ENCODE measurements at regions not wholly inside any gene's neighbourhood (a gene's known extent, or its start where the extent isn't known, plus 50 kb on each side); places are given as distances from the start of the nearest gene placed in this dataset.

DNA sequence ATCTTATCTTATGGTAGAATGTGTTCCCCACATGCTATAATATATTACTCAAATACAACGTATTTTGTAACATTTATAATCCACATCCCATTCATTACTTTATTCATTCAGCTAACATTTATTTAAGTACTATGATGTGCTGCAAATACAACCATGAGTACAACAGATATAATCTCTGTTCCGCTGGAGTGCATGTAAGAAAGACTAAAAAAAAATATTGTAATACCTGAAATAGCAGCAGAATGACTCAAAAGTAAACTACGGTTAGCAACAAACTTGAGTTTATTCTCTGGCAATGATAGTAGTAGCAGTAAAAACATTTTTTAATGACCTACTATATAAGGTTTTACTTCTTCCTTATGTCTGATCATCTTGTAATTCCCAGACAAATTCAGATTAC lies 1776.3 kb downstream of the STIM2 start:
- no peaks in the 10 kb centered on the region for H3K27me3 ChIP-seq (replicated peaks; ENCODE audit: insufficient read depth)
- H3K9me2 ChIP-seq (ENCODE audit: insufficient read depth): no peaks in the 10 kb centered on the region
- H3K9ac ChIP-seq: no peak overlapping the region
- no peak overlapping the region for H3K27ac ChIP-seq
- DNase-seq: no peak
- no peaks in the 10 kb centered on the region for H3K79me2 ChIP-seq (ENCODE audit: insufficient read depth)
- no peak overlapping the region for H2AFZ ChIP-seq
- 36 to 43% methylated on average over 3 of the region's 3 CpGs for WGBS, 2 experiments (ENCODE audit: low coverage in 1 of 2, low lambda C conversion rate in 2 of 2, missing lambda C conversion rate in 2 of 2)
- in situ Hi-C loops (cut with MboI): no loop called here
- H3K4me1 ChIP-seq (ENCODE audit: insufficient read depth): no peaks in the 10 kb centered on the region
- no peaks in the 10 kb centered on the region for H3K9me3 ChIP-seq (ENCODE audit: low read depth)
- no peaks in the 10 kb centered on the region for H3K36me3 ChIP-seq (ENCODE audit: low read depth)
- H3K4me3 ChIP-seq: no peak overlapping the region
- no peak for TF ChIP-seq EZH2phosphoT487 (IDR thresholded peaks at IDR 0.05; ENCODE audit: insufficient read depth, low read depth)
- no peak for TF ChIP-seq EZH2 (IDR thresholded peaks at IDR 0.05; ENCODE audit: insufficient read depth, poor library complexity, severe bottlenecking)
- no peak overlapping the region for H3K4me2 ChIP-seq (ENCODE audit: unreplicated experiment)
- no peaks in the 10 kb centered on the region for H4K20me1 ChIP-seq (ENCODE audit: insufficient read depth)
- no peaks in the 10 kb centered on the region for H3F3A ChIP-seq (ENCODE audit: insufficient read depth)

DNA sequence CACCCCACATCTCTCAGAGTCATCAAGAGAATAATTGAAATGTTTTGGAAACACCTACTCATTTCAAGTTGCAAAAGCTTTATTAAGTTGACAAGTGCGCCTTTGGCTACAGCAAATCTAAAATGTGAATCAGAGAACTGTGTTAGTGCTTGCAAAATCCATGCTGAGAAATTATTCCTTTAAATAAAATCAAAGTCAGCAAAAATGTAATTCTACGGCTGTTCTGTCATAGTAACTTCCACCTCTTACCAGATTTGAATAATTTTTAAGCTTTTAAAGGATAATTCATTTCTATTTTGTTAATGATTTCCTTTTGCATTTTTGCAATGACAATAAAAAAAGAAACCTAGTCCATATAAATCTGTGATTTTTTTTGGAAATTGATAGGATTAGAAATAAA lies 1779.1 kb downstream of the STIM2 start:
- Histone ChIP-seq H3K9me2 (ENCODE audit: insufficient read depth) (no peaks in the 10 kb centered on the region), H3K9ac (no peak overlapping the region), H3K27me3 (replicated peaks; ENCODE audit: insufficient read depth) (no peaks in the 10 kb centered on the region), H2AFZ (no peak overlapping the region), H3K4me2 (ENCODE audit: unreplicated experiment) (no peak overlapping the region), H3K79me2 (ENCODE audit: insufficient read depth) (no peaks in the 10 kb centered on the region), H3K4me1 (ENCODE audit: insufficient read depth) (no peaks in the 10 kb centered on the region), H3K9me3 (ENCODE audit: low read depth) (no peaks in the 10 kb centered on the region), H4K20me1 (ENCODE audit: insufficient read depth) (no peaks in the 10 kb centered on the region), H3K36me3 (ENCODE audit: low read depth) (no peaks in the 10 kb centered on the region), H3K27ac (no peak overlapping the region), H3K4me3 (no peak overlapping the region), H3F3A (ENCODE audit: insufficient read depth) (no peaks in the 10 kb centered on the region)
- DNase-seq: peak; percentile 30
- 19 to 29% methylated on average over 2 of the region's 2 CpGs for WGBS, 2 experiments (ENCODE audit: low coverage in 1 of 2, low lambda C conversion rate in 2 of 2, missing lambda C conversion rate in 2 of 2)
- TF ChIP-seq EZH2 (IDR thresholded peaks at IDR 0.05; ENCODE audit: insufficient read depth, poor library complexity, severe bottlenecking) (no peak), EZH2phosphoT487 (IDR thresholded peaks at IDR 0.05; ENCODE audit: insufficient read depth, low read depth) (no peak)
- in situ Hi-C loops (cut with MboI): no loop called here

DNA sequence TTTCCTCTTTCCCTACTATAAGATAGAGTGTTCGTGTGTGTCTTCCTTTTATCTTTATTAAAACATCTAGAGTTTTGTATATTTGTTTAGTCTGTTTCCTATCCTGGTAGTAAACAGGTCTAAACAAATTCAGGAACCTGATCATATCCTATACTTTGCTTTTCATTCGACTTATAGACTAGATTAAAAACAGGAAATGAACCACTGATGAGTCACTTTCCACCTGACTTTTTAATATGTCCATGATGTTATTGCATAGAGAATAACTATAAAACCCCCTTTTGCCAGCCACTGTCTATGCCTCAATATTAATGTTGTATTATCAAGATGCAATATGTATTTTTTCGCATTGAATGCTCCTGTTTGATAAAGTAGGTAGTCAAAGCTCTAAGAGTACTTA lies 1794.0 kb downstream of the STIM2 start:
- Histone ChIP-seq H3K9ac (no peak overlapping the region), H3K9me3 (ENCODE audit: low read depth) (no peaks in the 10 kb centered on the region), H3K9me2 (ENCODE audit: insufficient read depth) (0 out of 2 replicates have a peak, but pooled peaks cover 4% of the 10 kb centered on the region), H3K27me3 (replicated peaks; ENCODE audit: insufficient read depth) (no peaks in the 10 kb centered on the region), H2AFZ (no peak overlapping the region), H3K36me3 (ENCODE audit: low read depth) (no peaks in the 10 kb centered on the region), H3K4me2 (ENCODE audit: unreplicated experiment) (no peak overlapping the region), H4K20me1 (ENCODE audit: insufficient read depth) (no peaks in the 10 kb centered on the region), H3K4me1 (ENCODE audit: insufficient read depth) (no peaks in the 10 kb centered on the region), H3K27ac (no peak overlapping the region), H3K4me3 (no peak overlapping the region), H3F3A (ENCODE audit: insufficient read depth) (no peaks in the 10 kb centered on the region), H3K79me2 (ENCODE audit: insufficient read depth) (no peaks in the 10 kb centered on the region)
- DNase-seq: no peak
- 16 to 18% methylated on average over 3 of the region's 3 CpGs for WGBS, 2 experiments (ENCODE audit: low coverage in 1 of 2, low lambda C conversion rate in 2 of 2, missing lambda C conversion rate in 2 of 2)
- in situ Hi-C loops (cut with MboI): no loop called here
- TF ChIP-seq EZH2 (IDR thresholded peaks at IDR 0.05; ENCODE audit: insufficient read depth, poor library complexity, severe bottlenecking): no peak
- TF ChIP-seq EZH2phosphoT487 (IDR thresholded peaks at IDR 0.05; ENCODE audit: insufficient read depth, low read depth): no peak

DNA sequence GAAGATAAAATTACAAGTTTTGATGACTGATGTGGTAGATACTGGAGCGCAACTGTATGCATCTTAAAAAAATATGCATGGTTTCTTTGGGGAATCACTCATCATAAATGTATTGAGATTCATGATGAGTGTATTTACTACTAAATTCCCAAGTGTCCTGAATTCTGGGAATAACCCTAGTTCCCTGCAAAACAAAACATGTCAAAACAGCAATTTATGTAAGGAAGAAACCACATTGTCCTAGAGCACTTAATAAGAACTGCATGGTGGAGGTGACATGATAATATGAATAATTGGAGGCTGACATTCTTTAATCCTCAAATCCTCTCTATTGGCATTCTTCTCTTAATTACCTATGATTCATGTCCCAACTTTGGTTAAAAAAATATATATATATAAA lies 1804.7 kb downstream of the STIM2 start:
- Histone ChIP-seq H3K27me3 (replicated peaks; ENCODE audit: insufficient read depth) (no peaks in the 10 kb centered on the region), H3K4me2 (ENCODE audit: unreplicated experiment) (no peak overlapping the region), H3K9me3 (ENCODE audit: low read depth) (no peaks in the 10 kb centered on the region), H3K9me2 (ENCODE audit: insufficient read depth) (no peaks in the 10 kb centered on the region), H3K79me2 (ENCODE audit: insufficient read depth) (no peaks in the 10 kb centered on the region), H3K27ac (no peak overlapping the region), H3K36me3 (ENCODE audit: low read depth) (no peaks in the 10 kb centered on the region), H3K4me1 (ENCODE audit: insufficient read depth) (no peaks in the 10 kb centered on the region), H2AFZ (no peak overlapping the region), H3K4me3 (no peak overlapping the region), H3F3A (ENCODE audit: insufficient read depth) (no peaks in the 10 kb centered on the region), H3K9ac (no peak overlapping the region), H4K20me1 (ENCODE audit: insufficient read depth) (no peaks in the 10 kb centered on the region)
- DNase-seq: no peak
- in situ Hi-C loops (cut with MboI): no loop called here
- WGBS, 2 experiments (ENCODE audit: low coverage in 1 of 2, low lambda C conversion rate in 2 of 2, missing lambda C conversion rate in 2 of 2): 3 to 9% methylated on average over 1 of the region's 1 CpG
- TF ChIP-seq EZH2 (IDR thresholded peaks at IDR 0.05; ENCODE audit: insufficient read depth, poor library complexity, severe bottlenecking) (no peak), EZH2phosphoT487 (IDR thresholded peaks at IDR 0.05; ENCODE audit: insufficient read depth, low read depth) (no peak)

DNA sequence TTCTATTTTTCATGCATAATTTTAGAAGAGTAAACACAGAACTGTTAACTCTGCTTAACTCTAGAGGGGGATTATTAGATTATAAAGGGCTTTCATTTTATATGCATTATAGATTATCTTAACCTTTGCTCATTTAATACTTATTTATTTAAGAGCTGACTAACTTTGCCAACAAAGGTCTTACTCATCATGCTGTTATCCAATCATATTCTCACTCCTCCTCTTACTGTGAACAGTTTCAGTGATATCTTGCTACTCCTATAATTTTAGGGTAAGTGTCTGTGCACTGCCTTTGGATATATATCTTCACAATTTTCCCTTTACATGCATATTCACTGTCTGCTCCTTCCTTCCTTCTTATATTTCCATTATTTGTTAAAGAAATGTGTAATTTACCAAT lies 1814.9 kb downstream of the STIM2 start:
- H3K79me2 ChIP-seq (ENCODE audit: insufficient read depth): no peaks in the 10 kb centered on the region
- no peak overlapping the region for H3K4me2 ChIP-seq (ENCODE audit: unreplicated experiment)
- no peaks in the 10 kb centered on the region for H3K9me2 ChIP-seq (ENCODE audit: insufficient read depth)
- no peaks in the 10 kb centered on the region for H3K36me3 ChIP-seq (ENCODE audit: low read depth)
- H3K4me3 ChIP-seq: no peak overlapping the region
- H3F3A ChIP-seq (ENCODE audit: insufficient read depth): no peaks in the 10 kb centered on the region
- peak; percentile 34 for DNase-seq
- no peak overlapping the region for H3K9ac ChIP-seq
- TF ChIP-seq EZH2phosphoT487 (IDR thresholded peaks at IDR 0.05; ENCODE audit: insufficient read depth, low read depth): no peak
- no peak for TF ChIP-seq EZH2 (IDR thresholded peaks at IDR 0.05; ENCODE audit: insufficient read depth, poor library complexity, severe bottlenecking)
- no peaks in the 10 kb centered on the region for H4K20me1 ChIP-seq (ENCODE audit: insufficient read depth)
- H3K4me1 ChIP-seq (ENCODE audit: insufficient read depth): no peaks in the 10 kb centered on the region
- in situ Hi-C loops (cut with MboI): no loop called here
- no peaks in the 10 kb centered on the region for H3K27me3 ChIP-seq (replicated peaks; ENCODE audit: insufficient read depth)
- H3K27ac ChIP-seq: no peak overlapping the region
- H3K9me3 ChIP-seq (ENCODE audit: low read depth): no peaks in the 10 kb centered on the region
- no peak overlapping the region for H2AFZ ChIP-seq
